K562 (cell line): ENCODE measurements at regions not wholly inside any gene's neighbourhood (a gene's known extent, or its start where the extent isn't known, plus 50 kb on each side); places are given as distances from the start of the nearest gene placed in this dataset.

Experiments
- ATAC-seq: fragments of 200-7000 bp; cut with Tn5 transposase; 3 replicates; pipeline ENCODE4 v1.9.1; 2020; ENCODE audit warnings: moderate library complexity
- BruUV-seq: library from RNA; stranded (reverse); fragments of 400-500 nt; replicated peaks from 2 replicates; lab custom pipeline; 2021; lab: Mats Ljungman, UMichigan
- CTCF ChIA-PET: fragments of 300-600 bp; formaldehyde crosslinking; extraction: SDS; loops from one replicate; lab custom pipeline; 2021; ENCODE audit warnings: low intra/inter-chr PET ratio; lab: Yijun Ruan, JAX
- POLR2A ChIA-PET: fragments of 300-600, 350-650 bp; sonication (Branson Sonifier 250); formaldehyde crosslinking; extraction: SDS; loops from one replicate; lab custom pipeline; 2021; ENCODE audit warnings: antibody characterized with exemption, inconsistent platforms; lab: Yijun Ruan, JAX
- DNase-seq, 4 experiments: peaks; one replicate each; pipeline versions ENCODE4 v3.0.0 to v3.0.0-alpha.2; 2011 to 2018; ENCODE audit warnings: low spot score in 3 of 4, mixed read lengths in 3 of 4; ENCODE audit errors: extremely low read depth in 1 of 4
- FAIRE-seq: peaks from 2 replicates; lab custom pipeline; 2011; peaks lifted over from hg19 to GRCh38; lab: Jason Lieb, UNC
- H2AFZ ChIP-seq: 2 replicates; pipeline ENCODE4 v1.6.0; 2011; ENCODE audit warnings: low read depth, low read length, control low read depth, inconsistent platforms
- H3K27ac ChIP-seq: fragments of 200-600 bp; 3 replicates; pipeline ENCODE4 v1.8.0; 2011; ENCODE audit warnings: low read depth, mild to moderate bottlenecking, control low read depth, inconsistent platforms, low read length, moderate library complexity, mixed read lengths; ENCODE audit errors: extremely low read depth
- H3K27me3 ChIP-seq, 2 experiments: fragments of 300-600 bp in 1 of 2; 2 replicates in 1 of 2; 3 replicates in 1 of 2; pipeline versions ENCODE4 v1.6.0 to v1.8.0; 2011; ENCODE audit warnings: inconsistent platforms in 2 of 2, low read length in 2 of 2, mild to moderate bottlenecking in 1 of 2, mixed read lengths in 1 of 2, moderate library complexity in 1 of 2; ENCODE audit not compliant: control insufficient read depth in 2 of 2, insufficient read depth in 2 of 2
- H3K36me3 ChIP-seq: fragments of 300-600 bp; 3 replicates; pipeline ENCODE4 v1.8.0; 2011; ENCODE audit warnings: mild to moderate bottlenecking, low read length, inconsistent platforms; ENCODE audit not compliant: control insufficient read depth, insufficient read depth
- H3K4me1 ChIP-seq, 2 experiments: fragments of 200-600 bp in 1 of 2; replicated peaks in 1 of 2; 2 replicates in 1 of 2; 3 replicates in 1 of 2; pipeline versions ENCODE4 v1.5.1 to v1.8.0; 2011; ENCODE audit warnings: inconsistent platforms in 2 of 2, low read length in 2 of 2, mild to moderate bottlenecking in 1 of 2, mixed read lengths in 1 of 2, moderate library complexity in 1 of 2; ENCODE audit not compliant: control insufficient read depth in 2 of 2, insufficient read depth in 2 of 2
- H3K4me2 ChIP-seq: 2 replicates; pipeline ENCODE4 v1.6.1; 2011; ENCODE audit warnings: low read length, control low read depth, inconsistent platforms, mixed read lengths; ENCODE audit not compliant: insufficient read depth
- H3K4me3 ChIP-seq: fragments of 200-600 bp; sonication (generic), shearing (Covaris generic); 2 replicates; pipeline ENCODE4 v1.5.1; 2016; ENCODE audit warnings: control low read depth, inconsistent platforms
- H3K79me2 ChIP-seq: fragments of 200-600 bp; 3 replicates; pipeline ENCODE4 v1.8.0; 2011; ENCODE audit warnings: low read length, inconsistent platforms; ENCODE audit not compliant: control insufficient read depth, insufficient read depth
- H3K9ac ChIP-seq, 2 experiments: 2 replicates each; pipeline versions ENCODE4 v1.6.0 to v1.6.1; 2011; ENCODE audit warnings: low read depth in 2 of 2, low read length in 2 of 2, control low read depth in 1 of 2, inconsistent platforms in 1 of 2, mild to moderate bottlenecking in 1 of 2, mixed read lengths in 1 of 2; ENCODE audit not compliant: insufficient read depth in 1 of 2
- H3K9me1 ChIP-seq: one replicate; pipeline ENCODE4 v1.6.0; 2011; ENCODE audit warnings: inconsistent platforms, mild to moderate bottlenecking, low read length, moderate library complexity; ENCODE audit not compliant: control insufficient read depth, insufficient read depth
- H3K9me3 ChIP-seq: replicated peaks from 2 replicates; pipeline ENCODE4 v1.5.1; 2011; ENCODE audit warnings: low read depth, low read length, inconsistent platforms; ENCODE audit not compliant: control insufficient read depth, insufficient read depth
- H4K20me1 ChIP-seq: replicated peaks from 2 replicates; pipeline ENCODE4 v1.6.1; 2011; ENCODE audit warnings: low read length, inconsistent platforms, mixed read lengths; ENCODE audit not compliant: control insufficient read depth, insufficient read depth
- BCOR ChIP-seq: fragments of 450-650 bp; IDR thresholded peaks from 2 replicates; pipeline ENCODE4 v1.6.1; 2016
- KDM1A ChIP-seq, 2 experiments: fragments of 450-650 bp; IDR thresholded peaks; 2 replicates each; pipeline ENCODE4 v1.6.1; 2016; ENCODE audit warnings: mild to moderate bottlenecking in 2 of 2
- PTBP1 ChIP-seq: fragments of 200-400 bp; formaldehyde crosslinking; IDR thresholded peaks from 2 replicates; pipeline ENCODE4 v1.6.1; 2017; ENCODE audit warnings: low read depth, low read length
- RBFOX2 ChIP-seq: fragments of 200-400 bp; formaldehyde crosslinking; IDR thresholded peaks from 2 replicates; pipeline ENCODE4 v1.6.1; 2017; ENCODE audit warnings: low read depth, mild to moderate bottlenecking, low read length, moderate library complexity
- RBM25 ChIP-seq: fragments of 200-400 bp; formaldehyde crosslinking; IDR thresholded peaks from 2 replicates; pipeline ENCODE4 v1.6.1; 2018; ENCODE audit warnings: low read length, low read depth, moderate library complexity; ENCODE audit not compliant: severe bottlenecking
- SMARCA5 ChIP-seq: fragments of 450-650 bp; IDR thresholded peaks from 2 replicates; pipeline ENCODE4 v1.6.1; 2016
- TGIF2 ChIP-seq: sonication (generic); formaldehyde crosslinking; IDR thresholded peaks from 2 replicates; pipeline ENCODE4 v1.8.1; 2022; ENCODE audit warnings: mild to moderate bottlenecking, missing genetic modification reagents, moderate library complexity
- ZFP36 ChIP-seq: fragments of 150-350 bp; IDR thresholded peaks from 2 replicates; pipeline ENCODE4 v1.6.1; 2018; ENCODE audit warnings: low read length, low read depth; ENCODE audit not compliant: partially characterized antibody
- ZNF121 ChIP-seq: sonication (generic); formaldehyde crosslinking; conservative IDR thresholded peaks from 2 replicates; pipeline ENCODE4 v1.8.0; 2022; ENCODE audit warnings: missing genetic modification reagents
- WGBS: fragments of 100-300 bp; shearing (Covaris generic); methylation state at CpG from one replicate; pipeline ENCODE4 v1.1.6; 2016; ENCODE audit warnings: low coverage, mixed read lengths; ENCODE audit not compliant: insufficient coverage; ENCODE audit errors: missing lambda C conversion rate; 5-methylcytosine and 5-hydroxymethylcytosine counted together
- in situ Hi-C: fragments of 300-500 bp; cut with MboI; formaldehyde crosslinking; loops from 4 replicates; pipeline ENCODE4 v1.15.0; 2018; ENCODE audit warnings: inconsistent platforms, mixed read lengths
- intact Hi-C: fragments of 100-400 bp; cut with micrococcal nuclease; formaldehyde crosslinking; loops from 2 replicates; pipeline ENCODE4 v1.14.2; 2022
- TF ChIP-seq, protein P1 (sequence below): sonication (generic); formaldehyde crosslinking; IDR thresholded peaks from 2 replicates; pipeline ENCODE4 v1.8.1; 2023; ENCODE audit warnings: mild to moderate bottlenecking, missing genetic modification reagents
- TF ChIP-seq, protein P2 (sequence below): fragments of 450-650 bp; IDR thresholded peaks from 2 replicates; pipeline ENCODE4 v1.6.1; 2016; ENCODE audit warnings: missing biosample characterization, missing genetic modification characterization
- TF ChIP-seq, protein P3 (sequence below): fragments of 250-450 bp; sonication (Bioruptor Pico); IDR thresholded peaks from 2 replicates; pipeline ENCODE4 v1.8.0; 2022; ENCODE audit warnings: inconsistent platforms, mild to moderate bottlenecking, moderate library complexity, borderline replicate concordance

DNA sequence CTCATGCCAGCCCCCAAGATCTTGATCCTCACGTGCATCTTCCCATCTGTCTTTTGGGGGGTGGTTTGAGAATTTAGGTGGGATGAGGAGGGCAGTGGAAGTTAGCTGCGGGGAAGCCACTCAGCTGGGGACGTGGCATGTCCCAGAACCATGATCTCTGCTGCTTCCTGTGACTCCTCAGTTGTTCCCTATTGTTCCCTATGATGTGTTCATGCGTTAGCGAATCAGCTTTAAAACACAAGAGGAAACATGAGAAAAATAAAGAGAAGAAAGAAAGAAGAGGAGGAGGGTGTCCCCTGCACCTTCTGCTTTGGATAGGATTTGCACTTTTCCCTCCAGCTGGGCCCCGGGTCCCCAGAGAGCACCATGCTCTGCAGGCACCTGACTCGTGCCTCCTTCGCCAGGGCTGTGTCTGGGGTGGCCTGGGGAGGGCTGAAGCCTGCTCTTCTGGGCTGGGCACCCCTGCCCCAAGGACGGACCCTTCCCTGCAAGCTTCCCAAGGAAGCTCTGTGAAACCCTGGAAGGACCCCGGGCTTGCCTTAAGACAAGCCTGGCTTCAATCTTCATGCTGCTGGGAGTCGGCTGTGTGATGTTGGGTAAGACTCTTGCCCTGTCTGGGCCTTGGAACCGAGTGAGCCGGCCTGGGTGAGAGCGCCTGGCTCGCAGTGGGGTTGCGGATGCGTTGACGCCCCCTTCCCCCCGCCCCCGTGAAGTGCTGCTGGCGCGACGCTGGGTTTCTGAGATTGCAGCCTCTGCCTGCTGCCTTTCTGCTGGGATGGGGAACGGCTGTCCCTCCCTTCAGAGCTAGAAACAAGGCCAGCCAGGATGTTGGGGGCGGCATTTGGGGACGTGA is 62.8 kb upstream of the CIBAR2 start (continued):
- TF ChIP-seq ZFP36, result peak; percentile 55
- TF ChIP-seq, protein P1, sequence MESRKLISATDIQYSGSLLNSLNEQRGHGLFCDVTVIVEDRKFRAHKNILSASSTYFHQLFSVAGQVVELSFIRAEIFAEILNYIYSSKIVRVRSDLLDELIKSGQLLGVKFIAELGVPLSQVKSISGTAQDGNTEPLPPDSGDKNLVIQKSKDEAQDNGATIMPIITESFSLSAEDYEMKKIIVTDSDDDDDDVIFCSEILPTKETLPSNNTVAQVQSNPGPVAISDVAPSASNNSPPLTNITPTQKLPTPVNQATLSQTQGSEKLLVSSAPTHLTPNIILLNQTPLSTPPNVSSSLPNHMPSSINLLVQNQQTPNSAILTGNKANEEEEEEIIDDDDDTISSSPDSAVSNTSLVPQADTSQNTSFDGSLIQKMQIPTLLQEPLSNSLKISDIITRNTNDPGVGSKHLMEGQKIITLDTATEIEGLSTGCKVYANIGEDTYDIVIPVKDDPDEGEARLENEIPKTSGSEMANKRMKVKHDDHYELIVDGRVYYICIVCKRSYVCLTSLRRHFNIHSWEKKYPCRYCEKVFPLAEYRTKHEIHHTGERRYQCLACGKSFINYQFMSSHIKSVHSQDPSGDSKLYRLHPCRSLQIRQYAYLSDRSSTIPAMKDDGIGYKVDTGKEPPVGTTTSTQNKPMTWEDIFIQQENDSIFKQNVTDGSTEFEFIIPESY (CRISPR knock-in tag), result peak; percentile 91
- TF ChIP-seq PTBP1, result 0 out of 2 replicates have a peak, but pooled peaks have one; percentile 16
- TF ChIP-seq RBFOX2, result 0 out of 2 replicates have a peak, but pooled peaks have one; percentile 7

DNA sequence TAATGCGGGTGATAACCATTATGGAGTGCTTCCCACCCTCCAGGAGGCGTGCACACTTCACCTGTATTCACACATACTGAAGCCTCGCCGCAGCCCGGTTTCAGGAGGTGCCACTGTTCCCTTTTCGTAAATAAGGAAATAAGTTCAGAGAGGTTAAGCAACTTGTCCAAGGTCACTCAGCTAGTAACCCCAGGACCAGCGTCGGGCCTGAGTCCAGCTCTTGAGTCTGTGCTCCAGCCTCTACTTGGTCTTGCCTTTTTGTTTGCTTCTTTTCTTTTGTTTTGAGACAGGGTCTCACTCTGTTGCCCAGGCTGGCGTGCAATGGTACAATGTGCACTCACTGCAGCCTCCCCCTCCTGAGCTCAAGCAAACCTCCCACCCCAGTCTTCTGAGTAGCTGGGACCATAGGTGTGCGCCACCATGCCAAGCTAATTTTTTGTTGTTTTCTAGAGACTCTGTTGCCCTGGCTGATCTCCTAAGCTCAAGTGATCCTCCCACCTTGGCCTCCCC is 63.5 kb upstream of the CIBAR2 start:
- FAIRE-seq (no peak), DNase-seq (no peak), ATAC-seq (no peak)
- peaks cover 97% of the 10 kb centered on the region for H3K79me2 ChIP-seq
- no peaks in the 10 kb centered on the region for H3K9me1 ChIP-seq
- no peak overlapping the region for H3K27ac ChIP-seq
- H4K20me1 ChIP-seq, result peaks cover 76% of the 10 kb centered on the region
- ChIA-PET CTCF (no interaction called here), POLR2A (interaction anchor here (0.7 to 1.8 kb wide), 4 partner anchors 13 to 90 kb away, joined by 3 to 11 read pairs (median 4); no protein-coding TSS in a partner anchor)
- no peaks in the 10 kb centered on the region for H3K27me3 ChIP-seq
- peaks cover 43 to 71% of the 10 kb centered on the region in 2 experiments for H3K4me1 ChIP-seq
- no TSS peak for BruUV-seq
- no peak overlapping the region for H3K4me2 ChIP-seq
- in situ Hi-C loops, result no loop called here
- TF ChIP-seq, protein P2, sequence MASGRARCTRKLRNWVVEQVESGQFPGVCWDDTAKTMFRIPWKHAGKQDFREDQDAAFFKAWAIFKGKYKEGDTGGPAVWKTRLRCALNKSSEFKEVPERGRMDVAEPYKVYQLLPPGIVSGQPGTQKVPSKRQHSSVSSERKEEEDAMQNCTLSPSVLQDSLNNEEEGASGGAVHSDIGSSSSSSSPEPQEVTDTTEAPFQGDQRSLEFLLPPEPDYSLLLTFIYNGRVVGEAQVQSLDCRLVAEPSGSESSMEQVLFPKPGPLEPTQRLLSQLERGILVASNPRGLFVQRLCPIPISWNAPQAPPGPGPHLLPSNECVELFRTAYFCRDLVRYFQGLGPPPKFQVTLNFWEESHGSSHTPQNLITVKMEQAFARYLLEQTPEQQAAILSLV, result no peak
- 0 out of 2 replicates have a peak, but pooled peaks have one; percentile 9 for TF ChIP-seq SMARCA5
- peak; percentile 62 for TF ChIP-seq RBM25
- peak; percentile 43 for TF ChIP-seq ZFP36
- TF ChIP-seq BCOR, result peak; percentile 55
- TF ChIP-seq ZNF121 (CRISPR knock-in tag), result peak; percentile 20
- 0 out of 2 replicates have a peak, but pooled peaks have one; percentile 4 for TF ChIP-seq TGIF2
- TF ChIP-seq, protein P3, sequence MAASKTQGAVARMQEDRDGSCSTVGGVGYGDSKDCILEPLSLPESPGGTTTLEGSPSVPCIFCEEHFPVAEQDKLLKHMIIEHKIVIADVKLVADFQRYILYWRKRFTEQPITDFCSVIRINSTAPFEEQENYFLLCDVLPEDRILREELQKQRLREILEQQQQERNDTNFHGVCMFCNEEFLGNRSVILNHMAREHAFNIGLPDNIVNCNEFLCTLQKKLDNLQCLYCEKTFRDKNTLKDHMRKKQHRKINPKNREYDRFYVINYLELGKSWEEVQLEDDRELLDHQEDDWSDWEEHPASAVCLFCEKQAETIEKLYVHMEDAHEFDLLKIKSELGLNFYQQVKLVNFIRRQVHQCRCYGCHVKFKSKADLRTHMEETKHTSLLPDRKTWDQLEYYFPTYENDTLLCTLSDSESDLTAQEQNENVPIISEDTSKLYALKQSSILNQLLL (CRISPR knock-in tag), result no peak
- TF ChIP-seq KDM1A (IDR thresholded peaks at IDR 0.05), result peak in 1 of 2 experiments; percentile 55; a peak in 2 of 4 replicates
- H3K9ac ChIP-seq, result peak overlapping the region in 1 of 2 experiments; percentile 4; a peak in 1 of 4 replicates
- no peaks in the 10 kb centered on the region for H3K9me3 ChIP-seq
- no peak overlapping the region for H2AFZ ChIP-seq
- 87% methylated on average over 10 of the region's 10 CpGs for WGBS
- intact Hi-C loops, result no loop called here
- peaks cover 48% of the 10 kb centered on the region; the same call in 1 of the 3 replicates for H3K36me3 ChIP-seq
- H3K4me3 ChIP-seq, result no peak overlapping the region
